GM23338 (cell line): ENCODE measurements at regions not wholly inside any gene's neighbourhood (a gene's known extent, or its start where the extent isn't known, plus 50 kb on each side); places are given as distances from the start of the nearest gene placed in this dataset.

ENCODE experiments used
- EZH2 ChIP-seq: fragments of 200-600 bp; sonication (generic); IDR thresholded peaks from one replicate; pipeline ENCODE4 v1.8.0; 2017; ENCODE audit warnings: antibody characterized with exemption, mild to moderate bottlenecking, low read depth; ENCODE audit not compliant: unreplicated experiment
- POLR2AphosphoS5 ChIP-seq: IDR thresholded peaks from 2 replicates; pipeline ENCODE4 v1.6.1; 2016; ENCODE audit warnings: antibody characterized with exemption, low read depth
- TF ChIP-seq, protein P1 (sequence below), 2 experiments: fragments of 200-600 bp in 1 of 2; sonication (generic) in 1 of 2; conservative IDR thresholded peaks; 2 replicates each; pipeline versions ENCODE4 v1.5.1 to v1.6.1; 2016 to 2017; ENCODE audit warnings: antibody characterized with exemption in 2 of 2, low read depth in 2 of 2, mild to moderate bottlenecking in 2 of 2, moderate library complexity in 1 of 2

GRCh38 chr2:46829231-46829995, 86.2 kb downstream of the MCFD2 start:
- TF ChIP-seq POLR2AphosphoS5 (no peak), EZH2 (no peak)
- TF ChIP-seq, protein P1, sequence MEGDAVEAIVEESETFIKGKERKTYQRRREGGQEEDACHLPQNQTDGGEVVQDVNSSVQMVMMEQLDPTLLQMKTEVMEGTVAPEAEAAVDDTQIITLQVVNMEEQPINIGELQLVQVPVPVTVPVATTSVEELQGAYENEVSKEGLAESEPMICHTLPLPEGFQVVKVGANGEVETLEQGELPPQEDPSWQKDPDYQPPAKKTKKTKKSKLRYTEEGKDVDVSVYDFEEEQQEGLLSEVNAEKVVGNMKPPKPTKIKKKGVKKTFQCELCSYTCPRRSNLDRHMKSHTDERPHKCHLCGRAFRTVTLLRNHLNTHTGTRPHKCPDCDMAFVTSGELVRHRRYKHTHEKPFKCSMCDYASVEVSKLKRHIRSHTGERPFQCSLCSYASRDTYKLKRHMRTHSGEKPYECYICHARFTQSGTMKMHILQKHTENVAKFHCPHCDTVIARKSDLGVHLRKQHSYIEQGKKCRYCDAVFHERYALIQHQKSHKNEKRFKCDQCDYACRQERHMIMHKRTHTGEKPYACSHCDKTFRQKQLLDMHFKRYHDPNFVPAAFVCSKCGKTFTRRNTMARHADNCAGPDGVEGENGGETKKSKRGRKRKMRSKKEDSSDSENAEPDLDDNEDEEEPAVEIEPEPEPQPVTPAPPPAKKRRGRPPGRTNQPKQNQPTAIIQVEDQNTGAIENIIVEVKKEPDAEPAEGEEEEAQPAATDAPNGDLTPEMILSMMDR (conservative IDR thresholded peaks at IDR 0.05; ENCODE audit: low read depth in 2 of 2), result no peak
